DND-41 (cell line): ENCODE measurements at regions not wholly inside any gene's neighbourhood (a gene's known extent, or its start where the extent isn't known, plus 50 kb on each side); places are given as distances from the start of the nearest gene placed in this dataset.

Experiments used
- ATAC-seq: fragments of 200-7000 bp; cut with Tn5 transposase; 3 replicates; pipeline ENCODE4 v1.9.1; 2021; ENCODE audit warnings: low read depth; ENCODE audit not compliant: insufficient read depth
- DNase-seq: peaks from one replicate; pipeline ENCODE4 v3.0.0-alpha.2; 2020
- H2AFZ ChIP-seq: 2 replicates; pipeline ENCODE4 v1.6.0; 2012; ENCODE audit warnings: low read depth, low read length
- H3K27ac ChIP-seq: 2 replicates; pipeline ENCODE4 v1.5.1; 2012; ENCODE audit warnings: low read length, inconsistent platforms
- H3K27me3 ChIP-seq: fragments of 200-600 bp; sonication (generic); 2 replicates; pipeline ENCODE4 v1.6.0; 2012; ENCODE audit warnings: low read length, mild to moderate bottlenecking, inconsistent platforms; ENCODE audit not compliant: insufficient read depth, poor library complexity
- H3K36me3 ChIP-seq: 2 replicates; pipeline ENCODE4 v1.5.1; 2012; ENCODE audit warnings: low read length, inconsistent platforms; ENCODE audit not compliant: insufficient read depth
- H3K4me1 ChIP-seq: 2 replicates; pipeline ENCODE4 v1.5.1; 2012; ENCODE audit warnings: mild to moderate bottlenecking, low read length; ENCODE audit not compliant: insufficient read depth
- H3K4me2 ChIP-seq: 2 replicates; pipeline ENCODE4 v1.6.0; 2012; ENCODE audit warnings: mild to moderate bottlenecking, moderate library complexity, low read length, inconsistent platforms; ENCODE audit not compliant: insufficient read depth
- H3K4me3 ChIP-seq, 2 experiments: fragments of 200-600 bp in 1 of 2; shearing (Covaris generic) in 1 of 2; 2 replicates each; pipeline ENCODE4 v1.5.1; 2012 to 2016; ENCODE audit warnings: inconsistent platforms in 2 of 2, low read length in 2 of 2, mild to moderate bottlenecking in 2 of 2, low read depth in 1 of 2, moderate library complexity in 1 of 2
- H3K79me2 ChIP-seq: 2 replicates; pipeline ENCODE4 v1.6.0; 2012; ENCODE audit warnings: low read length, inconsistent platforms; ENCODE audit not compliant: insufficient read depth
- H3K9ac ChIP-seq: 2 replicates; pipeline ENCODE4 v1.6.0; 2012; ENCODE audit warnings: low read depth, mild to moderate bottlenecking, inconsistent platforms, low read length, moderate library complexity
- H3K9me3 ChIP-seq: 2 replicates; pipeline ENCODE4 v1.5.1; 2012; ENCODE audit warnings: low read length, moderate library complexity, mild to moderate bottlenecking, inconsistent platforms; ENCODE audit not compliant: insufficient read depth, severe bottlenecking
- H4K20me1 ChIP-seq: 2 replicates; pipeline ENCODE4 v1.6.0; 2012; ENCODE audit warnings: low read length; ENCODE audit not compliant: insufficient read depth
- CTCF ChIP-seq: IDR thresholded peaks from 2 replicates; pipeline ENCODE4 v1.5.1; 2012; ENCODE audit warnings: borderline replicate concordance, low read length, moderate library complexity, mild to moderate bottlenecking; ENCODE audit not compliant: poor library complexity, severe bottlenecking; ENCODE audit errors: extremely low read depth
- EZH2 ChIP-seq: IDR thresholded peaks from 3 replicates; pipeline ENCODE4 v1.6.1; 2012; ENCODE audit warnings: borderline replicate concordance, low read depth, mild to moderate bottlenecking, moderate library complexity, low read length, inconsistent platforms; ENCODE audit not compliant: severe bottlenecking

DNA sequence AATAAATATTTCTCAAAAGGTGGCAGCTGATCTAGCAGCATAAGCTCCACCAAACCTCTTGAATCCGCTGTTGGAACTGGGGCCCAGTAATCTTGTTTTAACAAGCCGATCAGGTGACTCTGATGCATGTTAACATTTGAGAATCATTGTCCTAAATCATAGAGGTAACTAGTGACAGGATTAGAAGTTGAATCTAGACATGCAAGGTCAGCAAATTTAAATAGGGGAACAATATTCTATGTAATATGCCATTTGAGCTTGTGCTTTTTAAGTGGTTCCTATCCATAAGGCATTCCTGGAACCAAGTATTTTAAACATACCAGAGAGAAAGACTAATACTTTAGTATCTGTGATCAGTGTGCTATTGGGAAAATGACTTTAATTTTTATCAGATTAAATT is 412.8 kb downstream of the PYDC2 start:
- Histone ChIP-seq H2AFZ (no peak overlapping the region), H4K20me1 (no peaks in the 10 kb centered on the region), H3K4me1 (no peaks in the 10 kb centered on the region), H3K27ac (no peak overlapping the region), H3K79me2 (no peaks in the 10 kb centered on the region), H3K4me2 (no peak overlapping the region), H3K4me3 (no peak overlapping the region), H3K36me3 (no peaks in the 10 kb centered on the region), H3K27me3 (no peaks in the 10 kb centered on the region), H3K9ac (no peak overlapping the region), H3K9me3 (no peaks in the 10 kb centered on the region)
- no peak for DNase-seq
- no peak for ATAC-seq
- TF ChIP-seq CTCF (no peak), EZH2 (no peak)

DNA sequence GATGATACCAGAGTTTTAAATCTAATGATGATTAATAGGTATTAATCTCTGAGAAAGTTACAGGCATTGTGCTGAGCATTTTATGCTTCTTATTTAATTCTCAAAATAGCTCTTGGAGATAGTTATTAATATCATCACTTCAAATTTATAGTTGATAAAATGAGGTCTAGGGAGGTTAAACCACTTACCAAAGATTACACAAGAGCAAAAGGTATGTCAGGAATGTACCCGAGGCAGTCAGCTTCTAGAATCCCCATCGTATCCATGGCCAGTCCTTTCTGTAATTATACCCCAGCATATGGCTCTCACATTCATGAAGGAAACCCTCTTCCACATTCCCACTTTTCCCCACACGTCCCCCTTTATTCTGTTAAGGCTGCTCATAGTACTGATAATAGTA is 421.3 kb downstream of the PYDC2 start:
- TF ChIP-seq CTCF (no peak), EZH2 (no peak)
- Histone ChIP-seq H3K4me3 (no peak overlapping the region), H3K36me3 (no peaks in the 10 kb centered on the region), H3K9me3 (no peaks in the 10 kb centered on the region), H3K4me2 (no peak overlapping the region), H3K27ac (no peak overlapping the region), H2AFZ (no peak overlapping the region), H3K79me2 (no peaks in the 10 kb centered on the region), H3K9ac (no peak overlapping the region), H3K27me3 (no peaks in the 10 kb centered on the region), H4K20me1 (no peaks in the 10 kb centered on the region), H3K4me1 (no peaks in the 10 kb centered on the region)
- DNase-seq = no peak
- ATAC-seq = no peak

- H3K9ac ChIP-seq = no peak overlapping the region
- no peaks in the 10 kb centered on the region for H3K79me2 ChIP-seq
- H3K4me3 ChIP-seq = no peak overlapping the region
- ATAC-seq = no peak
- H2AFZ ChIP-seq = no peak overlapping the region
- no peaks in the 10 kb centered on the region for H3K9me3 ChIP-seq
- no peaks in the 10 kb centered on the region for H3K36me3 ChIP-seq
- no peak for TF ChIP-seq CTCF
- TF ChIP-seq EZH2 = no peak
- H3K27ac ChIP-seq = no peak overlapping the region
- no peak for DNase-seq
- H3K4me2 ChIP-seq = no peak overlapping the region
- no peaks in the 10 kb centered on the region for H3K4me1 ChIP-seq
- no peaks in the 10 kb centered on the region for H3K27me3 ChIP-seq
- no peaks in the 10 kb centered on the region for H4K20me1 ChIP-seq
Observed at GRCh38 chr3:191884132-191884531, 423.2 kb downstream of the PYDC2 start.

- Histone ChIP-seq H3K9ac (no peak overlapping the region), H3K27ac (no peak overlapping the region), H3K27me3 (no peaks in the 10 kb centered on the region), H2AFZ (no peak overlapping the region), H3K4me1 (no peaks in the 10 kb centered on the region), H3K4me2 (no peak overlapping the region), H3K4me3 (no peak overlapping the region), H4K20me1 (no peaks in the 10 kb centered on the region), H3K79me2 (no peaks in the 10 kb centered on the region), H3K9me3 (no peaks in the 10 kb centered on the region), H3K36me3 (no peaks in the 10 kb centered on the region)
- no peak for DNase-seq
- no peak for ATAC-seq
- TF ChIP-seq EZH2 = no peak
- no peak for TF ChIP-seq CTCF
Observed at GRCh38 chr3:191889106-191889505, 428.1 kb downstream of the PYDC2 start.
